IMR-90 (cell line): ENCODE measurements at regions not wholly inside any gene's neighbourhood (a gene's known extent, or its start where the extent isn't known, plus 50 kb on each side); places are given as distances from the start of the nearest gene placed in this dataset.

ENCODE experiments used
- MAZ ChIP-seq: IDR thresholded peaks from 2 replicates; pipeline ENCODE4 v1.6.1; 2012; ENCODE audit warnings: low read depth, mild to moderate bottlenecking, low read length, improper control_type of control experiment, moderate library complexity, borderline replicate concordance
- POLR2A ChIP-seq: IDR thresholded peaks from 2 replicates; pipeline ENCODE4 v1.6.1; 2012; ENCODE audit warnings: mild to moderate bottlenecking, low read depth, low read length
- RAD21 ChIP-seq: IDR thresholded peaks from 2 replicates; pipeline ENCODE4 v1.6.1; 2012; ENCODE audit warnings: low read length, improper control_type of control experiment
- SMC3 ChIP-seq: fragments of 150-350 bp; IDR thresholded peaks from 2 replicates; pipeline ENCODE4 v1.6.1; 2016; ENCODE audit warnings: low read depth, mild to moderate bottlenecking, antibody characterized with exemption, low read length, moderate library complexity
- TF ChIP-seq, protein P1 (sequence below): fragments of 150-350 bp; IDR thresholded peaks from 2 replicates; pipeline ENCODE4 v1.6.1; 2016; ENCODE audit warnings: low read depth, mild to moderate bottlenecking, low read length, moderate library complexity, borderline replicate concordance
- TF ChIP-seq, protein P2 (sequence below): conservative IDR thresholded peaks from 2 replicates; pipeline ENCODE4 v1.5.1; 2012; ENCODE audit warnings: mild to moderate bottlenecking, low read depth, low read length, improper control_type of control experiment

DNA sequence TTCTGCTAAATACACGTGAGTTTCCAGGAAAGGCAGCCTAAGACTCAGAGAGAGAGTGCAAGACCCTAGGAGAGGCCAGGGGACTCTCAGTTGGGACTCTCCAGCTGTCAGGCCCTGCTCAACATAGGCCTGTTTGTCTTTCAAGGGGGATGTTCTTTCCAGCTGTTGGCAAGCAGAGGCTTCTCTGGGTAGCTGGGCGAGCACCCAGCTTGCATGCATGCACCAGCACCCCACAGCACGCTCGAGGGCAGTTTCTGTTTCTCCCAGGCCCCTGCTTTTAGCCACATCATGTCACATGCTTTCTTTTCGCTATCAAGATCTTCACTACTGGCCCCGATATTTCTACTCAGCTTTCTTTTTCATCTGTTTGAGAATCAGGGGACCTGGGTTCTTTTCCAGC, 479.3 kb upstream of the HS6ST1 start:
- TF ChIP-seq, protein P1, sequence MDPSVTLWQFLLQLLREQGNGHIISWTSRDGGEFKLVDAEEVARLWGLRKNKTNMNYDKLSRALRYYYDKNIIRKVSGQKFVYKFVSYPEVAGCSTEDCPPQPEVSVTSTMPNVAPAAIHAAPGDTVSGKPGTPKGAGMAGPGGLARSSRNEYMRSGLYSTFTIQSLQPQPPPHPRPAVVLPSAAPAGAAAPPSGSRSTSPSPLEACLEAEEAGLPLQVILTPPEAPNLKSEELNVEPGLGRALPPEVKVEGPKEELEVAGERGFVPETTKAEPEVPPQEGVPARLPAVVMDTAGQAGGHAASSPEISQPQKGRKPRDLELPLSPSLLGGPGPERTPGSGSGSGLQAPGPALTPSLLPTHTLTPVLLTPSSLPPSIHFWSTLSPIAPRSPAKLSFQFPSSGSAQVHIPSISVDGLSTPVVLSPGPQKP, result no peak
- TF ChIP-seq, protein P2, sequence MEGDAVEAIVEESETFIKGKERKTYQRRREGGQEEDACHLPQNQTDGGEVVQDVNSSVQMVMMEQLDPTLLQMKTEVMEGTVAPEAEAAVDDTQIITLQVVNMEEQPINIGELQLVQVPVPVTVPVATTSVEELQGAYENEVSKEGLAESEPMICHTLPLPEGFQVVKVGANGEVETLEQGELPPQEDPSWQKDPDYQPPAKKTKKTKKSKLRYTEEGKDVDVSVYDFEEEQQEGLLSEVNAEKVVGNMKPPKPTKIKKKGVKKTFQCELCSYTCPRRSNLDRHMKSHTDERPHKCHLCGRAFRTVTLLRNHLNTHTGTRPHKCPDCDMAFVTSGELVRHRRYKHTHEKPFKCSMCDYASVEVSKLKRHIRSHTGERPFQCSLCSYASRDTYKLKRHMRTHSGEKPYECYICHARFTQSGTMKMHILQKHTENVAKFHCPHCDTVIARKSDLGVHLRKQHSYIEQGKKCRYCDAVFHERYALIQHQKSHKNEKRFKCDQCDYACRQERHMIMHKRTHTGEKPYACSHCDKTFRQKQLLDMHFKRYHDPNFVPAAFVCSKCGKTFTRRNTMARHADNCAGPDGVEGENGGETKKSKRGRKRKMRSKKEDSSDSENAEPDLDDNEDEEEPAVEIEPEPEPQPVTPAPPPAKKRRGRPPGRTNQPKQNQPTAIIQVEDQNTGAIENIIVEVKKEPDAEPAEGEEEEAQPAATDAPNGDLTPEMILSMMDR, result no peak
- TF ChIP-seq MAZ, result no peak
- no peak for TF ChIP-seq POLR2A
- no peak for TF ChIP-seq RAD21
- no peak for TF ChIP-seq SMC3
